Umbilical cord (tissue), 1 donor: ENCODE measurements at regions not wholly inside any gene's neighbourhood (a gene's known extent, or its start where the extent isn't known, plus 50 kb on each side); places are given as distances from the start of the nearest gene placed in this dataset.

Experiments
- DNase-seq: peaks from one replicate; pipeline ENCODE4 v3.0.0-alpha.2; 2015; ENCODE audit warnings: low spot score

DNA sequence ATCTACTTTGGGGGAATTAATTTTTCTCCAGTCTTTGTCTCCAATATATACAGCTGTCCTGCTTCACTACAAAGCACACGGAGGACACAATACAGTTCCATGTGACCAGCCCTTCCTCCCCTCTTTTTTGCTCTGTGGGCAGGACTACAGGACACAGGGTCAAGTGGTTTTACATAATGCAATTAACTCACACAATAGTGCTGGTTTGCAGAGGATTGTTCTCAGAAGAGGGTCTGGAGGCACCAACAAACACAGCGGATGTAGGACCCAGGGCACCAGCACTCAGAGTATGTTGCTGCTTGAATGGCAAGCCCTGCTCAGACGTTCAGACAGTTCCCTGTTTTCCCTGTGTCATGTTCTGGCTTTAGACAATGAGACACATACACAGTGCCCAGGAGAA lies 52.0 kb upstream of the NPTX2 start:
- DNase-seq = no peak

DNA sequence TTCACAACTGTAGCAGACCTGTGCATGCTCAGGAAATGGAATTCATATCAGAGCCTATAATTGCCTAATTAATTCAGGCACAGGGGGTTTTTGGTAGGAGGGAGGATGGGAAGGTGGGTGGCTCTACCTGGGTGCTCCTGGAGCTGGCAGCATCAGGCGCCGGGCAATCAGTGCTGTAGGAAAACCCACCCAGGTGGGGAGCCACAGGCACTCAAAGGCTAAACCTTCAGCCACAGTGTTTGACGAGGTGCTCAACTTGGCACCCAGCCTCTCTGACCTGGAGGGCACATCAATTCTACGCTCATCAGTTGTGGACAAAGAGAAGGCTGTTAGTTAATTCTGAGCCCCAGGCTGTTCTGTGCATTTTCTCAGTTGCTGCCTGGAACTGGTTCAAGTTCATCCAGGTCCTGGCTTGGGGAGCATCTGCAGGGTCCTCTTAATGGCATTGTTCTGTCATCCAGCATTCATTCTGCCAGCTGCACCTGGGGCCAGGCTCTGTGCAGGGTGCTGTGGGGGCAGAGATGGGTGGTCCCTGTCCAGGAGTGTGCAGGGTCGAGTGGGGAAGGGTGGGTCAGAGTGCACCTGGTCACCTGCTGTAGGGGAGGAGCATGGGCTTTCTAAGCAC lies 54.1 kb upstream of the NPTX2 start:
- DNase-seq = no peak

- DNase-seq = no peak
Measured at GRCh38 chr7:98562381-98562823, 54.7 kb upstream of the NPTX2 start.

DNA sequence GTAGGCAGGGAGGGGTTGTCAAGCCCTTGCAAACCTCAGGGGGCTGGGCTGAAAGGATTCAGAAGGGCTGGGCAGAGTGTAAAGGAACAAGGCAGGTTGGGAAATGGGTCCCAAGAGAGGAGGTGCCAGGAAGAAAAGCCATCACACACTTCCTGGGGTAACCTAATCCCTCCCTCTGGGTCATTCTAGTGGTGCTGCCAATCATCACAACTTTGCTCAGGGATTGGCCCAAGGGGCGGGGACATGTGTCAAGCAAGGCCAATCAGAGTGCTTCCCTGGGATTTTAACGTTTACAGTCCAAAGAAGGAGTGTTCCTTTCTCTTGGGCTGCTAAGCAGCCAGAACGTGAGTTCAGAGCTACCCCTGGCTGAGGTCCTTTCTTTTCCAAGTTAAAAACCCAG lies 57.1 kb upstream of the NPTX2 start:
- DNase-seq = no peak

DNA sequence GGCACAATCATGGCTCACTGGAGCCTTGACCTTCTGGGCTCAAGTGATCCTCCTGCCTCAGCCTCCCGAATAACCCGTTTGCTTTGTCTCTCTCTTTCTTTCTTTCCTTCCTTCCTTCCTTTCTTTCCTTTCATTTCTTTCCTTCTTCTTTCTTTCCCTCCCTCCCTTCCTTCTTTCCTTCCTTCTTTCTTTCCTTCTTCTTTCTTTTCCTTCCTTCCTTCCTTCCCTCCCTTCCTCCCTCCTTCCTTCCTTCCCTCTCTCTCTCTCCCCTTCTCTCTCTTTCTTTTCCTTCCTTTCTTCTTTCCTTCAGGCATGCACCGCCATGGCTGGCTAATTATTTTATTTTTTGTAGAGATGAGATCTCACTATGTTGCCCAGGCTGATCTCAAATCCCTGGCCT lies 57.9 kb upstream of the NPTX2 start:
- no peak for DNase-seq

DNA sequence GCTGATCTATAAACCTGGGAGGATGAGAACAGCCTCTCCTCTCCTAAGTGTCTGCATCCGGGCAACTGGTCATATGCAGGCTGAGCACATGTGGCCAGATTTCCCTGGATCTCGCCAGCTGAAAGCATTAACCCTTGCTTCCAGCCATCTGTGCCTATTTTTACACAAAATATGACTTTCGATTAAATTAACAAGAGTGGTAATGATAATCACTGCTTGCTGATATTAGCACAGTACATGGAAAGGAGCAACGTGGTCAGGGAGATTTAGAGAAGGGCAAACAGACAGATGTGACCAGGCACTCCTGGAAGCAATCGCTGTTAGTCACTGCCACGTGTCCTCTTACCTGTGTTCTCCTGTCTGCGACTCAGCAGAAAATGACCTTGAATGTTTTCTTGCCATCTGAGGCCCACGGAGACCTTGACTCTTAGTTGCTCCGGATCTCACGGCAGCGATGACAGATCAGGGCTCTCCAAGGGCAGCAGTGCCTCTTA lies 59.5 kb upstream of the NPTX2 start:
- DNase-seq = no peak

- DNase-seq = no peak
Measured at GRCh38 chr7:98556288-98556687, 60.8 kb upstream of the NPTX2 start.

DNA sequence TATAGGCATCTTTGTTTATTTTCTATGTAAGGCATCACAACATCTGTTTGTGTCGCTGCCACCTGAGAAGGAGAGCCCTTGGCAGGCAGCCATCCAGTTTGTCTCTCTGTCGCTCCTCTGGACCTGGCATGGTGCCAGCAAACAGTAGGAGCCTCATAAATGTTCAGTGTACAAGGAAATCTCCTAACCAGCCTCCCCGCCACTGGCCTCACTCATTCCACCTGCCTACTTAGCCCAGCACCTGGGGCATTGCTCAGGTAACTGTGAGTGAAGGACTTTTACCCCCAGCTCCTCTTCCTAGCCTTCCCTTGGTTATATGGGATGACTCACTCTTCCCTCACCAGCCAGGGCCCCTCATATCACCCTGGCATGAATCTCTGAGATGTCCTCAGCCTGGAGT lies 61.7 kb upstream of the NPTX2 start:
- no peak for DNase-seq

DNA sequence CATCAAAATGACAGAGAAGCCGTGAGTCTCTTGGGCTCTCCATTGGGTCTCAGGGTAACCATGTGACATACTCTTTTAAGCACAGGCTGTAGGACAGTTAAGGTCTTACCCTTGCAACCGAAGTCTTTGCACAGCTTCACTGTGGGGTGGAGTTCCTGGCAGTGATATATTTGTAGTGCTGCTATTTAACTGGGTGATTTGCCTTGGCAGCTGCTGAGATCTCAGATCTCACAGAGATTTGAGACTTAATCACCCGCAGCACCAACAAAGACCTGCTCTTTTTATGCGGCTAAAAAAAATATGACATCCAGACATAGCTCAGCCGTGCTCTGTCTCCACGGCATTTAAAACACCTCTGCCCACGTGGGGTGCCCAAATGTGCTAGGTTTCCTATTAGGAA lies 63.4 kb upstream of the NPTX2 start:
- DNase-seq = peak; percentile 35

- DNase-seq = no peak
Measured at GRCh38 chr7:98551611-98552273, 65.3 kb upstream of the NPTX2 start.

- DNase-seq = no peak
Measured at GRCh38 chr7:98548971-98549370, 68.1 kb upstream of the NPTX2 start.

- no peak for DNase-seq
Measured at GRCh38 chr7:98548370-98548769, 68.7 kb upstream of the NPTX2 start.

- no peak for DNase-seq
Measured at GRCh38 chr7:98541101-98541500, 76.0 kb upstream of the NPTX2 start.

- DNase-seq = no peak
Measured at GRCh38 chr7:98539865-98540264, 77.2 kb upstream of the NPTX2 start.

DNA sequence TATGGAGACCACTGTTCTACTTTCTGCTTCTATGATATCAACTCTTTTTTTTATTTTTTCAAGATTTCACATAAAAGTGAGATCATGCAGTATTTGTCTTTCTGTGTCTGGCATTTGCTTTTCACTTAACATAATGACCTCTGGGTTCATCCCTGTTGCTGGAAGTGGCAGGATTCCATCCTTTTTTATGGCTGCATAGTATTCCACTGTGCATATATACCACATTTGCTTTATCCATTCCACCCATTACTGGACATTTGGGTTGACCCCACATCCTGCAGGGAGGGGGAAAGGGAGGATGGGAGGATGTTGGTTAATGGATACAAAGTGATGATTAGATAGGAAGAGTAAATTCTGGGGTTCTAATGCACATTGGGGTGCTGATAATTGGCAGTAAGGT lies 80.3 kb upstream of the NPTX2 start:
- no peak for DNase-seq

DNA sequence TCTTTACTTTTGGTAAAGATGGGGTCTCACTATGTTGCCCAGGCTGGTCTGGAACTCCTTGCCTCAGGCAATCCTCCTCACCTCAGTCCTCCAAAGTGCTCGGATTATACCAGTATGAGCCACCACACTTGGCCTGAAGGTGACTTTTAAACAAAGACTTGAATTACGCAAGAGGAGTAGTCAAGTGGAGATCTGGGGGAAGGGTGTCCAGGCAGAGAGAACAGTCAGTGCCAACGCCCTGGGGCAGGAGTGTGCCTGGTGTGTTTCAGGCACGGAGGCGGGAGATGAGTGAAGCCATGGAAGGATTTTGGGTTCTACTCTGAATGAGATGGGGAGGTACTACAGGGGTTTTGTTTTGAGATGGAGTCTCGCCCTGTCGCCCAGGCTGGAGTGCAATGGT lies 82.6 kb upstream of the NPTX2 start:
- no peak for DNase-seq

- DNase-seq = no peak
Measured at GRCh38 chr7:98531717-98532116, 85.4 kb upstream of the NPTX2 start.

DNA sequence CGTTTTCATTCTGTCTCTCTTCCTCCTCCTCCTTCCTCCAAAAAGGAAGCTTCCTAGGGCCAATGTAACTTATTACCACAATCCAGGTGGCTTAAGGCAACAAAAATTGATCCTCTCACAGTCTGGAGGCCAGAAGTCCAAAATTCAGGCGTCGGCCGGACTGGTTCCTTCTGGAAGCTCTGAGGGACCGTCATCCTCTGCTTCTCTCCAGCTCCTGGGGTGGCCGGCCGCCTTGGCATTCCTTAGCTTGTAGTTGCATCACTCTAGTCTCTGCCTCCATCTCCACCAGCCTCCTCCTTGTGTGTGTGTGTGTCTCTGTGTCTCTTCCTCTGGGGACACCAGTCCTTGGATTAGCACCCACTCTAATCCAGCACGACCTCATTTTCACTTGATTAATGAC lies 89.0 kb upstream of the NPTX2 start:
- DNase-seq = no peak

DNA sequence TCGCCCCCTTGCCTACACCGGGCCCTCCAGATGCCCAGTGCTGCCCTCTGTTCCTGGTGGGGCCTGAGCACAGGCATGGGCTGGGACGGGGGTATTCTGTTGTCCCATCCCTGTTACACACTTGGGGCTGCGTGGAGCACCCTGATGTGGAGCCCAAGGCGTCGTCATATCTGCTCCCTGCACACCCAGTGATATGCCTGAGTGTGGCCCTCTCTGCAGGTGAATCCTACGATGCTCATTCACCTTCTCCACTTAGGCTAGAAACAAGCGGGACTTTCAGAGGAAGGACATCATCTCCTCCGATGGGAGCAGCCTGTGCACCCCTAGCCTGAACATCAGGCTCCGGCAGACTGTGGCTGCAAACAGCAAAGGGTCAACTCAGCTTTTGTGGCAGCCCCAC lies 91.0 kb upstream of the NPTX2 start:
- DNase-seq = no peak

- DNase-seq = no peak
Measured at GRCh38 chr7:98521089-98521692, 95.9 kb upstream of the NPTX2 start.

DNA sequence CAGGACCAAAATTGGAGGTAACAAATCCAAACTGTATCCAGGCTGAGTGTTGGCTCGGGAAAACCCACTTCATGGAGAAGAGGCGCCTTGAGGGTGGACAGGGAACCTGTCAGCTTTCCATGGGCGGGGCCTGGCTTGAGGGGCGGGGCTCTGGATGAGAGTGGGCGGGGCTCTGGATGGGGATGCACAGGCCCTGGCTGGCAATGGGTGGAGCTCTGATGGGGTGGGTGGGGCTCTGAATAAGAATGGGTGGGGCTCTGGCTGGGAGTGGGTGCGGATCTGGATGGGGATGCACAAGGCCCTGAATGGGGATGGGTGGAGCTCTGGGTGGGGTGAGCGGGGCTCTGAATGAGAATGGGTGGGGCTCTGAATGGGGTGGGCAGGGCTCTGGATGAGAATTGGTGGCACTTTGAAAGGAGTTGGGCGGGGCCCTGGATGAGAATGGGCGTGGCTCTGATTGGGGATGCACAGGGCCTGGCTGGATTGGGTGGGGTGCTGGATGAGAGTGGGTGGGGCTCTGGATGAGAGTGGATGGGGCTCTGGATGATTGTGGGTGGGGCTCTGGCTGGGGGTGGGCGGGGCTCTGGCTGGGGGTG lies 96.6 kb upstream of the NPTX2 start:
- DNase-seq = no peak

- DNase-seq = no peak
Measured at GRCh38 chr7:98518159-98518947, 98.7 kb upstream of the NPTX2 start.
